K562 (cell line): ENCODE measurements at regions not wholly inside any gene's neighbourhood (a gene's known extent, or its start where the extent isn't known, plus 50 kb on each side); places are given as distances from the start of the nearest gene placed in this dataset.

Experiments
- ESRRB ChIP-seq: fragments of 250-450 bp; sonication (Bioruptor Pico); IDR thresholded peaks from 2 replicates; pipeline ENCODE4 v1.5.0; 2020; ENCODE audit warnings: mild to moderate bottlenecking, moderate library complexity, borderline replicate concordance
- GTF2A2 ChIP-seq: IDR thresholded peaks from 2 replicates; pipeline ENCODE4 v1.6.1; 2016; ENCODE audit warnings: mild to moderate bottlenecking, missing genetic modification characterization, missing compliant biosample characterization
- PCBP1 ChIP-seq: fragments of 200-400 bp; formaldehyde crosslinking; IDR thresholded peaks from 2 replicates; pipeline ENCODE4 v1.6.1; 2018; ENCODE audit warnings: mild to moderate bottlenecking, low read depth, low read length; ENCODE audit not compliant: poor library complexity, severe bottlenecking
- RBM34 ChIP-seq: fragments of 200-400 bp; formaldehyde crosslinking; IDR thresholded peaks from 2 replicates; pipeline ENCODE4 v1.6.1; 2018; ENCODE audit warnings: low read length, borderline replicate concordance; ENCODE audit not compliant: insufficient read depth
- ZNF224 ChIP-seq: sonication (generic); formaldehyde crosslinking; IDR thresholded peaks from 2 replicates; pipeline ENCODE4 v1.8.0; 2022; ENCODE audit warnings: mild to moderate bottlenecking, missing genetic modification reagents
- ZNF407 ChIP-seq: fragments of 450-650 bp; IDR thresholded peaks from 2 replicates; pipeline ENCODE4 v1.6.1; 2016; ENCODE audit warnings: low read depth
- TF ChIP-seq, protein P1 (sequence below): fragments of 250-450 bp; sonication (Bioruptor Pico); IDR thresholded peaks from 2 replicates; pipeline ENCODE4 v1.8.0; 2022; ENCODE audit warnings: moderate library complexity, mild to moderate bottlenecking, inconsistent platforms

DNA sequence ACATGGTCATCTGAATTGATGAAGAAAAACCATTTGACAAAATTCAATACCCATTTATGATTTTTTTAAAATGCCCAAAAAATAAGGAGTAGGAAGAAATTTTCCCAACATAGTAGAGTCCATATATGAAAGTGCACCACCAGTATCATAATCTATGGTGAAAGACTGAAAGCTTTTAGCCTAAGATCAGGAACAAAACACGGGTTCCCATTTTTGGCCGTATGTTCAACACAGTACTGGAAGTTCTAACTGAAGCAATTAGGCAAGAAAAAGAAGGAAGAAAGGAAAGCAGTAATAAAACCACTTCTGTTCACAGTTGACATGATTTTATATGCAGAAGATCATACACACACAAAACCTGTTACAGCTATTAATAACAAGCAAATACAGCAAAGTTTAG is 227.8 kb upstream of the RAB4A start (continued):
- no peak for TF ChIP-seq RBM34
- TF ChIP-seq PCBP1: no peak
- no peak for TF ChIP-seq ZNF407
- TF ChIP-seq ESRRB: no peak
- no peak for TF ChIP-seq ZNF224
- TF ChIP-seq, protein P1, sequence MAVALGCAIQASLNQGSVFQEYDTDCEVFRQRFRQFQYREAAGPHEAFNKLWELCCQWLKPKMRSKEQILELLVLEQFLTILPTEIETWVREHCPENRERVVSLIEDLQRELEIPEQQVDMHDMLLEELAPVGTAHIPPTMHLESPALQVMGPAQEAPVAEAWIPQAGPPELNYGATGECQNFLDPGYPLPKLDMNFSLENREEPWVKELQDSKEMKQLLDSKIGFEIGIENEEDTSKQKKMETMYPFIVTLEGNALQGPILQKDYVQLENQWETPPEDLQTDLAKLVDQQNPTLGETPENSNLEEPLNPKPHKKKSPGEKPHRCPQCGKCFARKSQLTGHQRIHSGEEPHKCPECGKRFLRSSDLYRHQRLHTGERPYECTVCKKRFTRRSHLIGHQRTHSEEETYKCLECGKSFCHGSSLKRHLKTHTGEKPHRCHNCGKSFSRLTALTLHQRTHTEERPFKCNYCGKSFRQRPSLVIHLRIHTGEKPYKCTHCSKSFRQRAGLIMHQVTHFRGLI (CRISPR knock-in tag): no peak
- TF ChIP-seq GTF2A2: no peak
